ENCODE measurements at regions not wholly inside any gene's neighbourhood (a gene's known extent, or its start where the extent isn't known, plus 50 kb on each side); places are given as distances from the start of the nearest gene placed in this dataset.

DNA sequence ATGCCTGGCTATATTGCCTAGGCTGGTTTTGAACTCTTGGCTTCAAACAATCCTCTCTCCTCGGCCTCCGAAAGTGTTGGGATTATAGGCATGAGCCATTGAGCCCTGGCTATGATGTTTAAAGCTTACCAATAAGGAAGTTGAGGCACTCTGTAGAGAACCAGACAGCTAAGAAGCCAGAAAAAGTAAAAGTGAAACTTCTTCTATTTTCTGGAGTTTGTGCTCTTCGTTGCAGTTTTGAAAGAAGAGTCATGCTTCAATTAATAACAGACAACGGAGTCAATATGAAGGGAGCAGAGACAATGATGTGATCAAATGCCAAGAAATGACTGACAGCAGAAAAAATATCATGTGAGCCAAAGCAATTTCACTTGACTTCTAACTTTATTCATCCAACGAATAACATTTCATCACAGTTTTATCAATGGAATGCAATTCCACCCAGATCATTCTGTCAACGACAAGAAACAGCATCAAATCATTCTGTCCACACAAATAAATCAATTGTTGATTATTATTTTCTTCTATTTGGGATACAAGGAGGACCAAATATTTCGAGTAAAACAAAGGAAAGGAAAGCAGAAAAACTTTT is 175.5 kb upstream of the CELF4 start:
- H3K36me3 ChIP-seq = no peaks in the 10 kb centered on the region
- no peaks in the 10 kb centered on the region for H3K27me3 ChIP-seq
- no peaks in the 10 kb centered on the region for H3K4me1 ChIP-seq
- TF ChIP-seq EP300 (IDR thresholded peaks at IDR 0.05) (no peak), POLR2A (IDR thresholded peaks at IDR 0.05) (no peak), POLR2AphosphoS5 (IDR thresholded peaks at IDR 0.05) (no peak)
- TF ChIP-seq, protein P1, sequence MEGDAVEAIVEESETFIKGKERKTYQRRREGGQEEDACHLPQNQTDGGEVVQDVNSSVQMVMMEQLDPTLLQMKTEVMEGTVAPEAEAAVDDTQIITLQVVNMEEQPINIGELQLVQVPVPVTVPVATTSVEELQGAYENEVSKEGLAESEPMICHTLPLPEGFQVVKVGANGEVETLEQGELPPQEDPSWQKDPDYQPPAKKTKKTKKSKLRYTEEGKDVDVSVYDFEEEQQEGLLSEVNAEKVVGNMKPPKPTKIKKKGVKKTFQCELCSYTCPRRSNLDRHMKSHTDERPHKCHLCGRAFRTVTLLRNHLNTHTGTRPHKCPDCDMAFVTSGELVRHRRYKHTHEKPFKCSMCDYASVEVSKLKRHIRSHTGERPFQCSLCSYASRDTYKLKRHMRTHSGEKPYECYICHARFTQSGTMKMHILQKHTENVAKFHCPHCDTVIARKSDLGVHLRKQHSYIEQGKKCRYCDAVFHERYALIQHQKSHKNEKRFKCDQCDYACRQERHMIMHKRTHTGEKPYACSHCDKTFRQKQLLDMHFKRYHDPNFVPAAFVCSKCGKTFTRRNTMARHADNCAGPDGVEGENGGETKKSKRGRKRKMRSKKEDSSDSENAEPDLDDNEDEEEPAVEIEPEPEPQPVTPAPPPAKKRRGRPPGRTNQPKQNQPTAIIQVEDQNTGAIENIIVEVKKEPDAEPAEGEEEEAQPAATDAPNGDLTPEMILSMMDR (IDR thresholded peaks at IDR 0.05) = no peak
- no peak overlapping the region for H3K4me3 ChIP-seq
- intact Hi-C loops (cut with DNase I) = no loop called here
- H3K27ac ChIP-seq = no peak overlapping the region
- 68 to 77% methylated on average over 7 of the region's 7 CpGs for WGBS, 2 donors
- DNase-seq = no peak
- H3K9me3 ChIP-seq = no peaks in the 10 kb centered on the region

DNA sequence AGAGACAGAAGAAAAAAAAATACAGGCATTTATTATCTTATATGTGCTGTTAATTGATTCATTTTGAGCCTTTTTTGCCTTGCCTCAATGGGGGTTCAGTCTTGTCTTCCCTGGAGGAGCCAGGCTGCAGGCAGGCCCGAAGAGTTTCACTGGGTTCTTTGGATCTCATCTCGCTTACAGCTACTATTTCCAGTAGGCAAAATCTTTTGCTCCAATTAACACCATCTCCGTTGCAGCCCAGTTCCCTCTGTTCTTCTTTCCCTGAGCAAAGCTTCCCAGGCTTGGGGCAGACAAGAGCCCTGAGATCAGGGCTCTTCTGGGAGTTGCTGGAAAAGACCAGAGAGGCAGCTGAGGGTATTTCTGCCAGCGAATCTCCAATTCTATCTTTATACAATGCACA is 168.8 kb upstream of the CELF4 start:
- DNase-seq = no peak
- Histone ChIP-seq H3K27me3 (no peaks in the 10 kb centered on the region), H3K9me3 (no peaks in the 10 kb centered on the region), H3K27ac (no peak overlapping the region), H3K4me3 (no peak overlapping the region), H3K36me3 (no peaks in the 10 kb centered on the region), H3K4me1 (no peaks in the 10 kb centered on the region)
- TF ChIP-seq POLR2A (IDR thresholded peaks at IDR 0.05) (no peak), POLR2AphosphoS5 (IDR thresholded peaks at IDR 0.05) (no peak), EP300 (IDR thresholded peaks at IDR 0.05) (no peak)
- TF ChIP-seq, protein P1 (IDR thresholded peaks at IDR 0.05) = no peak
- intact Hi-C loops (cut with DNase I) = no loop called here
- WGBS, 2 donors = 84 to 90% methylated on average over 4 of the region's 4 CpGs

DNA sequence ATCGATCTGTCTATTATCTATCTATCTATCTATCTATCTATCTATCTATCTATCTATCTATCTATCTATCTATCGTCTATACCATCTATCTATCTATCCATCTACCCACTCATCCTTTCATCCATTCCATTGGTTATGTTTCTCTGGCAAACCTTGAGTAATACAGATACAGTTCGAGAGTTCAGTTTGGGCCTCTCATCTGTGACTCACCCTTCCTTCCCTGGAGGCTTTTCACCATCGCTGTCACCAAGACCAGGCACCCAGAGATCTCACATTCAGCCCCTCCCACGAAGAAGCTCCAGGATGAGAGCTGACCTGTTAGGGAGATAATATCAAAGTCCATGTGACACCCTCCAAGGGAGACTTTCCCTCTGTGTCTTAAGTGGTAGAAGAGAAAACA is 164.1 kb upstream of the CELF4 start:
- Histone ChIP-seq H3K27me3 (no peaks in the 10 kb centered on the region), H3K9me3 (no peaks in the 10 kb centered on the region), H3K4me3 (no peak overlapping the region), H3K4me1 (no peaks in the 10 kb centered on the region), H3K27ac (no peak overlapping the region), H3K36me3 (no peaks in the 10 kb centered on the region)
- TF ChIP-seq POLR2AphosphoS5 (IDR thresholded peaks at IDR 0.05) (no peak), POLR2A (IDR thresholded peaks at IDR 0.05) (no peak), EP300 (IDR thresholded peaks at IDR 0.05) (no peak)
- TF ChIP-seq, protein P1 (IDR thresholded peaks at IDR 0.05) = no peak
- DNase-seq = no peak
- WGBS, 2 donors = 73 to 88% methylated on average over 5 of the region's 5 CpGs
- intact Hi-C loops (cut with DNase I) = no loop called here

- no peaks in the 10 kb centered on the region for H3K36me3 ChIP-seq
- no peaks in the 10 kb centered on the region for H3K9me3 ChIP-seq
- TF ChIP-seq POLR2A (IDR thresholded peaks at IDR 0.05) (no peak), EP300 (IDR thresholded peaks at IDR 0.05) (no peak)
- TF ChIP-seq, protein P1 (IDR thresholded peaks at IDR 0.05) = no peak
- H3K27me3 ChIP-seq = no peaks in the 10 kb centered on the region
- no peak overlapping the region for H3K4me3 ChIP-seq
- 64 to 79% methylated on average over 4 of the region's 4 CpGs for WGBS, 2 donors
- intact Hi-C loops (cut with DNase I) = no loop called here
- no peak for DNase-seq
- H3K4me1 ChIP-seq = no peaks in the 10 kb centered on the region
- no peak overlapping the region for H3K27ac ChIP-seq
Measured at GRCh38 chr18:37724206-37724605, 158.6 kb upstream of the CELF4 start.

Data from sigmoid colon (tissue), 6 donors.